ENCODE measurements at regions not wholly inside any gene's neighbourhood (a gene's known extent, or its start where the extent isn't known, plus 50 kb on each side); places are given as distances from the start of the nearest gene placed in this dataset.

GRCh38 chr1:5444396-5444795 is 547.8 kb downstream of the NPHP4 start:
- TF ChIP-seq TEAD4 (IDR thresholded peaks at IDR 0.05) = no peak
- TF ChIP-seq, protein P1, sequence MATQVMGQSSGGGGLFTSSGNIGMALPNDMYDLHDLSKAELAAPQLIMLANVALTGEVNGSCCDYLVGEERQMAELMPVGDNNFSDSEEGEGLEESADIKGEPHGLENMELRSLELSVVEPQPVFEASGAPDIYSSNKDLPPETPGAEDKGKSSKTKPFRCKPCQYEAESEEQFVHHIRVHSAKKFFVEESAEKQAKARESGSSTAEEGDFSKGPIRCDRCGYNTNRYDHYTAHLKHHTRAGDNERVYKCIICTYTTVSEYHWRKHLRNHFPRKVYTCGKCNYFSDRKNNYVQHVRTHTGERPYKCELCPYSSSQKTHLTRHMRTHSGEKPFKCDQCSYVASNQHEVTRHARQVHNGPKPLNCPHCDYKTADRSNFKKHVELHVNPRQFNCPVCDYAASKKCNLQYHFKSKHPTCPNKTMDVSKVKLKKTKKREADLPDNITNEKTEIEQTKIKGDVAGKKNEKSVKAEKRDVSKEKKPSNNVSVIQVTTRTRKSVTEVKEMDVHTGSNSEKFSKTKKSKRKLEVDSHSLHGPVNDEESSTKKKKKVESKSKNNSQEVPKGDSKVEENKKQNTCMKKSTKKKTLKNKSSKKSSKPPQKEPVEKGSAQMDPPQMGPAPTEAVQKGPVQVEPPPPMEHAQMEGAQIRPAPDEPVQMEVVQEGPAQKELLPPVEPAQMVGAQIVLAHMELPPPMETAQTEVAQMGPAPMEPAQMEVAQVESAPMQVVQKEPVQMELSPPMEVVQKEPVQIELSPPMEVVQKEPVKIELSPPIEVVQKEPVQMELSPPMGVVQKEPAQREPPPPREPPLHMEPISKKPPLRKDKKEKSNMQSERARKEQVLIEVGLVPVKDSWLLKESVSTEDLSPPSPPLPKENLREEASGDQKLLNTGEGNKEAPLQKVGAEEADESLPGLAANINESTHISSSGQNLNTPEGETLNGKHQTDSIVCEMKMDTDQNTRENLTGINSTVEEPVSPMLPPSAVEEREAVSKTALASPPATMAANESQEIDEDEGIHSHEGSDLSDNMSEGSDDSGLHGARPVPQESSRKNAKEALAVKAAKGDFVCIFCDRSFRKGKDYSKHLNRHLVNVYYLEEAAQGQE (IDR thresholded peaks at IDR 0.05; ENCODE audit: low read depth) = no peak
- no peak for TF ChIP-seq ZBTB7A (IDR thresholded peaks at IDR 0.05; ENCODE audit: low read depth)
- no peak for TF ChIP-seq TAF1 (IDR thresholded peaks at IDR 0.05; ENCODE audit: low read depth)
- TF ChIP-seq CEBPB (IDR thresholded peaks at IDR 0.05) = no peak
- no peak for TF ChIP-seq EGR1 (IDR thresholded peaks at IDR 0.05)
- TF ChIP-seq MAX (IDR thresholded peaks at IDR 0.05) = no peak
- TF ChIP-seq EP300 (IDR thresholded peaks at IDR 0.05; ENCODE audit: borderline replicate concordance) = no peak
- no peak for TF ChIP-seq RAD21 (IDR thresholded peaks at IDR 0.05; ENCODE audit: low read depth)
- no peak for TF ChIP-seq FOXM1 (IDR thresholded peaks at IDR 0.05; ENCODE audit: borderline replicate concordance, low read depth)

Data from Ishikawa (cell line).